H9 (cell line): ENCODE measurements at regions not wholly inside any gene's neighbourhood (a gene's known extent, or its start where the extent isn't known, plus 50 kb on each side); places are given as distances from the start of the nearest gene placed in this dataset.
A peak's percentile ranks its signal among the peaks of the same experiment; 100 is the strongest.

Source experiments
- DNase-seq: peaks from one replicate; pipeline ENCODE4 v3.0.0-alpha.2; 2017
- H2AFZ ChIP-seq: one replicate; pipeline ENCODE4 v1.6.1; 2013; ENCODE audit warnings: mild to moderate bottlenecking, low read length, control low read depth, moderate library complexity
- H2AK5ac ChIP-seq: 2 replicates; pipeline ENCODE4 v1.6.1; 2013; ENCODE audit warnings: low read length, control low read depth, mixed read lengths; ENCODE audit not compliant: insufficient read length
- H2BK120ac ChIP-seq: one replicate; pipeline ENCODE4 v1.6.1; 2013; ENCODE audit warnings: low read depth, mild to moderate bottlenecking, low read length, control low read depth, inconsistent platforms; ENCODE audit not compliant: poor library complexity, severe bottlenecking
- H2BK12ac ChIP-seq: 2 replicates; pipeline ENCODE4 v1.6.1; 2013; ENCODE audit warnings: low read length, control low read depth, mixed read lengths, low read depth; ENCODE audit not compliant: insufficient read length
- H2BK15ac ChIP-seq: 2 replicates; pipeline ENCODE4 v1.6.1; 2013; ENCODE audit warnings: low read depth, low read length, control low read depth
- H2BK20ac ChIP-seq: one replicate; pipeline ENCODE4 v1.6.1; 2013; ENCODE audit warnings: low read depth, mild to moderate bottlenecking, low read length, control low read depth, inconsistent platforms; ENCODE audit not compliant: poor library complexity, severe bottlenecking
- H2BK5ac ChIP-seq: 2 replicates; pipeline ENCODE4 v1.6.1; 2013; ENCODE audit warnings: low read length, control low read depth, mixed read lengths; ENCODE audit not compliant: insufficient read length
- H3K14ac ChIP-seq: 2 replicates; pipeline ENCODE4 v1.6.1; 2013; ENCODE audit warnings: low read length, control low read depth; ENCODE audit not compliant: insufficient read depth
- H3K18ac ChIP-seq: 2 replicates; pipeline ENCODE4 v1.6.1; 2013; ENCODE audit warnings: low read depth, mild to moderate bottlenecking, mixed read lengths, low read length, control low read depth; ENCODE audit not compliant: insufficient read length
- H3K23ac ChIP-seq: 2 replicates; pipeline ENCODE4 v1.6.1; 2013; ENCODE audit warnings: low read length, control low read depth, mixed read lengths, low read depth; ENCODE audit not compliant: insufficient read length
- H3K23me2 ChIP-seq: 2 replicates; pipeline ENCODE4 v1.6.1; 2013; ENCODE audit warnings: low read depth, mild to moderate bottlenecking, mixed read lengths, low read length, control low read depth; ENCODE audit not compliant: insufficient read length, poor library complexity, severe bottlenecking
- H3K27ac ChIP-seq: 2 replicates; pipeline ENCODE4 v1.5.1; 2013; ENCODE audit warnings: low read length, control low read depth, mixed read lengths, low read depth; ENCODE audit not compliant: insufficient read length
- H3K27me3 ChIP-seq: 2 replicates; pipeline ENCODE4 v1.6.1; 2013; ENCODE audit warnings: low read length, control low read depth, inconsistent platforms; ENCODE audit not compliant: insufficient read depth
- H3K4ac ChIP-seq: 2 replicates; pipeline ENCODE4 v1.6.1; 2013; ENCODE audit warnings: low read depth, mild to moderate bottlenecking, control low read depth, inconsistent platforms, low read length, moderate library complexity
- H3K4me1 ChIP-seq: 2 replicates; pipeline ENCODE4 v1.6.1; 2013; ENCODE audit warnings: low read length, control low read depth, inconsistent platforms; ENCODE audit not compliant: insufficient read depth
- H3K4me2 ChIP-seq: 2 replicates; pipeline ENCODE4 v1.6.1; 2013; ENCODE audit warnings: low read length, control low read depth, mixed read lengths; ENCODE audit not compliant: insufficient read length, insufficient read depth
- H3K56ac ChIP-seq: 2 replicates; pipeline ENCODE4 v1.6.1; 2013; ENCODE audit warnings: low read depth, mild to moderate bottlenecking, mixed read lengths, low read length, control low read depth; ENCODE audit not compliant: insufficient read length
- H3K79me1 ChIP-seq: 2 replicates; pipeline ENCODE4 v1.6.1; 2013; ENCODE audit warnings: low read depth, mild to moderate bottlenecking, moderate library complexity, low read length, control low read depth, inconsistent platforms; ENCODE audit not compliant: insufficient read depth, poor library complexity, severe bottlenecking
- H3K79me2 ChIP-seq: 2 replicates; pipeline ENCODE4 v1.6.1; 2013; ENCODE audit warnings: low read length, control low read depth, inconsistent platforms; ENCODE audit not compliant: insufficient read depth
- H3K9ac ChIP-seq: 2 replicates; pipeline ENCODE4 v1.6.1; 2013; ENCODE audit warnings: low read length, control low read depth, mixed read lengths; ENCODE audit not compliant: insufficient read length; ENCODE audit errors: extremely low read depth
- H3K9me3 ChIP-seq: one replicate; pipeline ENCODE4 v1.6.1; 2013; ENCODE audit warnings: low read depth, low read length, inconsistent platforms; ENCODE audit not compliant: control insufficient read depth
- H3T11ph ChIP-seq: one replicate; pipeline ENCODE4 v1.6.1; 2013; ENCODE audit warnings: mild to moderate bottlenecking, low read length, control low read depth, inconsistent platforms
- H4K20me1 ChIP-seq: one replicate; pipeline ENCODE4 v1.6.1; 2013; ENCODE audit not compliant: control insufficient read depth, insufficient read length, insufficient read depth
- H4K5ac ChIP-seq: 2 replicates; pipeline ENCODE4 v1.6.1; 2013; ENCODE audit warnings: low read depth, mild to moderate bottlenecking, mixed read lengths, low read length, control low read depth; ENCODE audit not compliant: insufficient read length
- H4K8ac ChIP-seq: replicated peaks from 2 replicates; pipeline ENCODE4 v1.6.1; 2013; ENCODE audit warnings: low read length, control low read depth, mixed read lengths, low read depth; ENCODE audit not compliant: insufficient read length
- H4K91ac ChIP-seq: 2 replicates; pipeline ENCODE4 v1.6.1; 2013; ENCODE audit warnings: low read depth, mild to moderate bottlenecking, moderate library complexity, mixed read lengths, low read length, control low read depth; ENCODE audit not compliant: insufficient read length
- H3K27ac Mint-ChIP-seq, 3 experiments: 2 replicates in 2 of 3; 3 replicates in 1 of 3; pipeline ENCODE4 v1.8.0; 2020 to 2021; ENCODE audit warnings: mixed read lengths in 3 of 3, mild to moderate bottlenecking in 1 of 3, moderate library complexity in 1 of 3
- H3K27me3 Mint-ChIP-seq: 2 replicates; pipeline ENCODE4 v1.8.0; 2021; ENCODE audit warnings: low read depth, mild to moderate bottlenecking, moderate library complexity, mixed read lengths
- H3K36me3 Mint-ChIP-seq, 3 experiments: 2 replicates in 2 of 3; 3 replicates in 1 of 3; pipeline ENCODE4 v1.8.0; 2020 to 2021; ENCODE audit warnings: low read depth in 3 of 3, mixed read lengths in 3 of 3; ENCODE audit not compliant: insufficient read depth in 1 of 3
- H3K4me1 Mint-ChIP-seq, 2 experiments: 2 replicates each; pipeline ENCODE4 v1.8.0; 2020; ENCODE audit warnings: mixed read lengths in 2 of 2
- H3K4me3 Mint-ChIP-seq, 2 experiments: 2 replicates in 1 of 2; 3 replicates in 1 of 2; pipeline ENCODE4 v1.8.0; 2020 to 2021; ENCODE audit warnings: mild to moderate bottlenecking in 2 of 2, mixed read lengths in 2 of 2, moderate library complexity in 1 of 2
- H3K9me3 Mint-ChIP-seq, 2 experiments: 2 replicates in 1 of 2; 3 replicates in 1 of 2; pipeline ENCODE4 v1.8.0; 2020; ENCODE audit warnings: mild to moderate bottlenecking in 2 of 2, mixed read lengths in 2 of 2, moderate library complexity in 1 of 2
- WGBS: extraction: QIAGEN DNeasy Blood & Tissue Kit; methylation state at CpG from one replicate; pipeline ENCODE4 v1.1.7; 2013; ENCODE audit warnings: missing lambda C conversion rate, low lambda C conversion rate, mixed read lengths; ENCODE audit not compliant: insufficient read length; ENCODE audit errors: extremely low coverage; 5-methylcytosine and 5-hydroxymethylcytosine counted together
- TF ChIP-seq, protein P1 (sequence below): fragments of 200-600 bp; sonication (generic); conservative IDR thresholded peaks from 3 replicates; pipeline ENCODE4 v1.8.0; 2021; ENCODE audit warnings: antibody characterized with exemption, mild to moderate bottlenecking

DNA sequence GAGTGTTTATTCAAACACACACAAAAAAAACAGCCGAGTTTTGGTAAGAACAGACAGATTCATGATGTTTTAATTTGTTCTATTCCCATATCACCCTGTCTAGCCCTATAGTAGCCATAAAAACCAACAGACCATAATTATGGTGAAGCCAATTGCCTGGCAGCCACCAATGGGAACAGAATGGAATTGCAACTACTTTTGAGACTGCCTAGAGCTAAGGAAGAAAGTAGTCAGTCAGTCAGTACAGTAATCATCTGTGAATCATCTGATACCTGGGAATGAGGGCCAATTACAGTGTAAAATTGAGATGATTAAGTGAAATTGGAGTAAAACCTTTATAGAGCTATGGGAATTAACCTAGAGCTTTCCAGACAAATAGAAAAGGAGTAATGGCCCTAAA is 952.7 kb upstream of the KCND2 start:
- no peak overlapping the region for H2AK5ac ChIP-seq
- Mint-ChIP-seq H3K4me1 (no peaks in the 10 kb centered on the region), H3K36me3 (no peaks in the 10 kb centered on the region), H3K27ac (no peak overlapping the region), H3K4me3 (no peak overlapping the region), H3K9me3 (peaks cover 3 to 4% of the 10 kb centered on the region in 2 experiments; a peak in 2 of 5 replicates), H3K27me3 (no peaks in the 10 kb centered on the region; the same call in 1 of the 2 replicates)
- no peak overlapping the region for H2BK20ac ChIP-seq
- no peaks in the 10 kb centered on the region for H3K27me3 ChIP-seq
- H3K4me2 ChIP-seq, result no peak overlapping the region
- no CpG with 5 or more reads among the region's 1 CpG for WGBS
- no peak overlapping the region for H3K18ac ChIP-seq
- H2BK5ac ChIP-seq, result no peak overlapping the region
- no peak for DNase-seq
- no peak overlapping the region for H4K91ac ChIP-seq
- H2BK12ac ChIP-seq, result no peak overlapping the region
- no peak overlapping the region for H3K23ac ChIP-seq
- H2AFZ ChIP-seq, result no peak overlapping the region
- no peak overlapping the region for H3K27ac ChIP-seq
- H3K79me2 ChIP-seq, result no peaks in the 10 kb centered on the region
- H4K20me1 ChIP-seq, result no peaks in the 10 kb centered on the region
- TF ChIP-seq, protein P1, sequence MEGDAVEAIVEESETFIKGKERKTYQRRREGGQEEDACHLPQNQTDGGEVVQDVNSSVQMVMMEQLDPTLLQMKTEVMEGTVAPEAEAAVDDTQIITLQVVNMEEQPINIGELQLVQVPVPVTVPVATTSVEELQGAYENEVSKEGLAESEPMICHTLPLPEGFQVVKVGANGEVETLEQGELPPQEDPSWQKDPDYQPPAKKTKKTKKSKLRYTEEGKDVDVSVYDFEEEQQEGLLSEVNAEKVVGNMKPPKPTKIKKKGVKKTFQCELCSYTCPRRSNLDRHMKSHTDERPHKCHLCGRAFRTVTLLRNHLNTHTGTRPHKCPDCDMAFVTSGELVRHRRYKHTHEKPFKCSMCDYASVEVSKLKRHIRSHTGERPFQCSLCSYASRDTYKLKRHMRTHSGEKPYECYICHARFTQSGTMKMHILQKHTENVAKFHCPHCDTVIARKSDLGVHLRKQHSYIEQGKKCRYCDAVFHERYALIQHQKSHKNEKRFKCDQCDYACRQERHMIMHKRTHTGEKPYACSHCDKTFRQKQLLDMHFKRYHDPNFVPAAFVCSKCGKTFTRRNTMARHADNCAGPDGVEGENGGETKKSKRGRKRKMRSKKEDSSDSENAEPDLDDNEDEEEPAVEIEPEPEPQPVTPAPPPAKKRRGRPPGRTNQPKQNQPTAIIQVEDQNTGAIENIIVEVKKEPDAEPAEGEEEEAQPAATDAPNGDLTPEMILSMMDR, result peak; percentile 44
- H3K56ac ChIP-seq, result no peak overlapping the region
- H3K14ac ChIP-seq, result no peak overlapping the region
- H3K9ac ChIP-seq, result no peak overlapping the region
- H3K4me1 ChIP-seq, result no peaks in the 10 kb centered on the region
- no peak overlapping the region for H4K5ac ChIP-seq
- no peak overlapping the region for H2BK120ac ChIP-seq
- H4K8ac ChIP-seq, result no peak overlapping the region
- no peaks in the 10 kb centered on the region for H3K23me2 ChIP-seq
- H3K4ac ChIP-seq, result no peak overlapping the region
- no peak overlapping the region for H2BK15ac ChIP-seq
- H3K9me3 ChIP-seq, result no peaks in the 10 kb centered on the region
- no peaks in the 10 kb centered on the region for H3K79me1 ChIP-seq
- H3T11ph ChIP-seq, result no peak overlapping the region
